NAMALWA (cell line): ENCODE measurements at regions not wholly inside any gene's neighbourhood (a gene's known extent, or its start where the extent isn't known, plus 50 kb on each side); places are given as distances from the start of the nearest gene placed in this dataset.

Source experiments
- DNase-seq: peaks from one replicate; pipeline ENCODE4 v3.0.0-alpha.2; 2015; ENCODE audit warnings: low spot score

GRCh38 chr3:43783987-43784639, 93.4 kb downstream of the ABHD5 start:
- DNase-seq, result no peak

- no peak for DNase-seq
Observed at GRCh38 chr3:43784640-43785011, 93.9 kb downstream of the ABHD5 start.

GRCh38 chr3:43785551-43785950, 94.8 kb downstream of the ABHD5 start:
- no peak for DNase-seq

- no peak for DNase-seq
Observed at GRCh38 chr3:43786102-43786501, 95.4 kb downstream of the ABHD5 start.

- no peak for DNase-seq
Observed at GRCh38 chr3:43786526-43787305, 96.0 kb downstream of the ABHD5 start.

GRCh38 chr3:43787330-43787729, 96.6 kb downstream of the ABHD5 start:
- no peak for DNase-seq

- DNase-seq, result no peak
Observed at GRCh38 chr3:43789028-43789427, 98.3 kb downstream of the ABHD5 start.

- no peak for DNase-seq
Observed at GRCh38 chr3:43790060-43790459, 99.3 kb downstream of the ABHD5 start.

GRCh38 chr3:43790476-43790875, 99.7 kb downstream of the ABHD5 start:
- DNase-seq, result no peak

- DNase-seq, result no peak
Observed at GRCh38 chr3:43791246-43791645, 100.5 kb downstream of the ABHD5 start.

GRCh38 chr3:43792904-43793303, 102.2 kb downstream of the ABHD5 start:
- DNase-seq, result no peak

- DNase-seq, result no peak
Observed at GRCh38 chr3:43793648-43794372, 103.1 kb downstream of the ABHD5 start.

- DNase-seq, result no peak
Observed at GRCh38 chr3:43794776-43795175, 104.0 kb downstream of the ABHD5 start.

- no peak for DNase-seq
Observed at GRCh38 chr3:43795491-43795890, 104.8 kb downstream of the ABHD5 start.

GRCh38 chr3:43796041-43796596, 105.4 kb downstream of the ABHD5 start:
- DNase-seq, result no peak

GRCh38 chr3:43797794-43798193, 107.1 kb downstream of the ABHD5 start:
- DNase-seq, result no peak

- DNase-seq, result no peak
Observed at GRCh38 chr3:43810797-43811196, 120.1 kb downstream of the ABHD5 start.

- no peak for DNase-seq
Observed at GRCh38 chr3:43814461-43814860, 123.7 kb downstream of the ABHD5 start.

- no peak for DNase-seq
Observed at GRCh38 chr3:43816372-43816771, 125.6 kb downstream of the ABHD5 start.

- DNase-seq, result no peak
Observed at GRCh38 chr3:43817064-43817463, 126.3 kb downstream of the ABHD5 start.

GRCh38 chr3:43817825-43818224, 127.1 kb downstream of the ABHD5 start:
- DNase-seq, result no peak

GRCh38 chr3:43818229-43818628, 127.5 kb downstream of the ABHD5 start:
- DNase-seq, result no peak
